ENCODE measurements at regions not wholly inside any gene's neighbourhood (a gene's known extent, or its start where the extent isn't known, plus 50 kb on each side); places are given as distances from the start of the nearest gene placed in this dataset.

- Histone ChIP-seq H3K36me3 (ENCODE audit: control insufficient read depth, insufficient read depth, low read length) (no peaks in the 10 kb centered on the region), H3K9ac (ENCODE audit: extremely low read depth, low read length, poor library complexity, severe bottlenecking) (no peak overlapping the region), H3K9me3 (ENCODE audit: control insufficient read depth, low read length) (no peaks in the 10 kb centered on the region), H3K27me3 (ENCODE audit: control insufficient read depth, insufficient read depth, low read length, poor library complexity, severe bottlenecking) (no peaks in the 10 kb centered on the region), H3K27ac (ENCODE audit: low read depth, low read length) (no peak overlapping the region), H3K4me1 (ENCODE audit: control insufficient read depth, insufficient read depth, low read length) (peaks cover 22% of the 10 kb centered on the region), H3K4me3 (ENCODE audit: low read length) (no peak overlapping the region)
- Mint-ChIP-seq H3K27me3 (ENCODE audit: insufficient read depth) (peaks cover 1% of the 10 kb centered on the region), H3K27ac (no peak overlapping the region), H3K4me3 (no peak overlapping the region), H3K9me3 (no peaks in the 10 kb centered on the region), H3K4me1 (peaks cover 54% of the 10 kb centered on the region), H3K36me3 (ENCODE audit: low read depth) (no peaks in the 10 kb centered on the region)
- WGBS, 2 experiments (ENCODE audit: insufficient coverage in 1 of 2, insufficient read length in 1 of 2), result 88 to 95% methylated on average over 4 of the region's 4 CpGs
- no peak for DNase-seq
- no peak for TF ChIP-seq CTCF (conservative IDR thresholded peaks at IDR 0.05)
Measured at GRCh38 chr14:66365388-66365787, 120.8 kb upstream of the CCDC196 start.

- H3K4me1 ChIP-seq (ENCODE audit: control insufficient read depth, insufficient read depth, low read length), result peaks cover 22% of the 10 kb centered on the region
- Mint-ChIP-seq H3K9me3 (no peaks in the 10 kb centered on the region), H3K27ac (peak overlapping the region; percentile 50), H3K4me3 (no peak overlapping the region), H3K36me3 (ENCODE audit: low read depth) (no peaks in the 10 kb centered on the region), H3K27me3 (ENCODE audit: insufficient read depth) (no peaks in the 10 kb centered on the region), H3K4me1 (peaks cover 46% of the 10 kb centered on the region)
- H3K9ac ChIP-seq (ENCODE audit: extremely low read depth, low read length, poor library complexity, severe bottlenecking), result no peak overlapping the region
- H3K36me3 ChIP-seq (ENCODE audit: control insufficient read depth, insufficient read depth, low read length), result no peaks in the 10 kb centered on the region
- H3K27ac ChIP-seq (ENCODE audit: low read depth, low read length), result no peak overlapping the region
- DNase-seq, result no peak
- TF ChIP-seq CTCF (conservative IDR thresholded peaks at IDR 0.05), result no peak
- 94 to 95% methylated on average over 4 of the region's 4 CpGs for WGBS, 2 experiments (ENCODE audit: insufficient coverage in 1 of 2, insufficient read length in 1 of 2)
- H3K4me3 ChIP-seq (ENCODE audit: low read length), result no peak overlapping the region
- no peaks in the 10 kb centered on the region for H3K9me3 ChIP-seq (ENCODE audit: control insufficient read depth, low read length)
- H3K27me3 ChIP-seq (ENCODE audit: control insufficient read depth, insufficient read depth, low read length, poor library complexity, severe bottlenecking), result no peaks in the 10 kb centered on the region
Measured at GRCh38 chr14:66369157-66369697, 116.9 kb upstream of the CCDC196 start.

- Histone ChIP-seq H3K36me3 (ENCODE audit: control insufficient read depth, insufficient read depth, low read length) (no peaks in the 10 kb centered on the region), H3K27ac (ENCODE audit: low read depth, low read length) (no peak overlapping the region), H3K4me3 (ENCODE audit: low read length) (no peak overlapping the region), H3K9me3 (ENCODE audit: control insufficient read depth, low read length) (no peaks in the 10 kb centered on the region), H3K9ac (ENCODE audit: extremely low read depth, low read length, poor library complexity, severe bottlenecking) (no peak overlapping the region), H3K4me1 (ENCODE audit: control insufficient read depth, insufficient read depth, low read length) (peaks cover 22% of the 10 kb centered on the region), H3K27me3 (ENCODE audit: control insufficient read depth, insufficient read depth, low read length, poor library complexity, severe bottlenecking) (no peaks in the 10 kb centered on the region)
- H3K4me1 Mint-ChIP-seq, result peaks cover 27% of the 10 kb centered on the region
- no peak for TF ChIP-seq CTCF (conservative IDR thresholded peaks at IDR 0.05)
- no peaks in the 10 kb centered on the region for H3K27me3 Mint-ChIP-seq (ENCODE audit: insufficient read depth)
- no peak overlapping the region for H3K4me3 Mint-ChIP-seq
- H3K27ac Mint-ChIP-seq, result no peak overlapping the region
- no peaks in the 10 kb centered on the region for H3K36me3 Mint-ChIP-seq (ENCODE audit: low read depth)
- H3K9me3 Mint-ChIP-seq, result no peaks in the 10 kb centered on the region
- 100% methylated on average over 1 of the region's 2 CpGs for WGBS, 2 experiments (ENCODE audit: insufficient coverage in 1 of 2, insufficient read length in 1 of 2)
- no peak for DNase-seq
Measured at GRCh38 chr14:66371776-66372175, 114.4 kb upstream of the CCDC196 start.

Measured in endodermal cell (in vitro differentiated cells).